ENCODE measurements at regions not wholly inside any gene's neighbourhood (a gene's known extent, or its start where the extent isn't known, plus 50 kb on each side); places are given as distances from the start of the nearest gene placed in this dataset.
A peak's percentile ranks its signal among the peaks of the same experiment; 100 is the strongest.

GRCh38 chr6:82588859-82589412 lies 225.3 kb downstream of the TPBG start:
- no peaks in the 10 kb centered on the region for H3K79me2 ChIP-seq (ENCODE audit: insufficient read depth, low read depth, low read length)
- DNase-seq (ENCODE audit: low spot score): no peak
- no peaks in the 10 kb centered on the region for H3K9me2 ChIP-seq (ENCODE audit: insufficient read depth, low read length)
- no peak overlapping the region for H3K27ac ChIP-seq (ENCODE audit: low read depth, low read length, poor library complexity, severe bottlenecking)
- POLR2A ChIA-PET: no interaction called here
- no peak overlapping the region for H3K4me2 ChIP-seq (ENCODE audit: low read length)
- no peaks in the 10 kb centered on the region for H3K36me3 ChIP-seq (ENCODE audit: insufficient read depth, low read length)
- intact Hi-C loops (cut with micrococcal nuclease; ENCODE audit: unreplicated experiment): no loop called here
- no peak overlapping the region for H2AFZ ChIP-seq (ENCODE audit: low read length)
- BruUV-seq (replicated peaks): no TSS peak
- no peaks in the 10 kb centered on the region for H3K9me3 ChIP-seq (ENCODE audit: low read length)
- no peaks in the 10 kb centered on the region for H4K20me1 ChIP-seq (ENCODE audit: insufficient read depth, low read length)
- TF ChIP-seq, protein P1, sequence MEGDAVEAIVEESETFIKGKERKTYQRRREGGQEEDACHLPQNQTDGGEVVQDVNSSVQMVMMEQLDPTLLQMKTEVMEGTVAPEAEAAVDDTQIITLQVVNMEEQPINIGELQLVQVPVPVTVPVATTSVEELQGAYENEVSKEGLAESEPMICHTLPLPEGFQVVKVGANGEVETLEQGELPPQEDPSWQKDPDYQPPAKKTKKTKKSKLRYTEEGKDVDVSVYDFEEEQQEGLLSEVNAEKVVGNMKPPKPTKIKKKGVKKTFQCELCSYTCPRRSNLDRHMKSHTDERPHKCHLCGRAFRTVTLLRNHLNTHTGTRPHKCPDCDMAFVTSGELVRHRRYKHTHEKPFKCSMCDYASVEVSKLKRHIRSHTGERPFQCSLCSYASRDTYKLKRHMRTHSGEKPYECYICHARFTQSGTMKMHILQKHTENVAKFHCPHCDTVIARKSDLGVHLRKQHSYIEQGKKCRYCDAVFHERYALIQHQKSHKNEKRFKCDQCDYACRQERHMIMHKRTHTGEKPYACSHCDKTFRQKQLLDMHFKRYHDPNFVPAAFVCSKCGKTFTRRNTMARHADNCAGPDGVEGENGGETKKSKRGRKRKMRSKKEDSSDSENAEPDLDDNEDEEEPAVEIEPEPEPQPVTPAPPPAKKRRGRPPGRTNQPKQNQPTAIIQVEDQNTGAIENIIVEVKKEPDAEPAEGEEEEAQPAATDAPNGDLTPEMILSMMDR (conservative IDR thresholded peaks at IDR 0.05; ENCODE audit: low read length): no peak
- TF ChIP-seq EZH2phosphoT487 (IDR thresholded peaks at IDR 0.05; ENCODE audit: borderline replicate concordance, low read depth, low read length): no peak
- H3K4me1 ChIP-seq (ENCODE audit: insufficient read depth, low read length, poor library complexity, severe bottlenecking): no peaks in the 10 kb centered on the region
- CTCF ChIA-PET (ENCODE audit: unreplicated experiment): no interaction called here
- H3K4me3 ChIP-seq (ENCODE audit: low read depth, low read length, poor library complexity, severe bottlenecking): no peak overlapping the region

GRCh38 chr6:82589509-82590206 lies 226.0 kb downstream of the TPBG start:
- CTCF ChIA-PET (ENCODE audit: unreplicated experiment): no interaction called here
- TF ChIP-seq EZH2phosphoT487 (IDR thresholded peaks at IDR 0.05; ENCODE audit: borderline replicate concordance, low read depth, low read length): no peak
- TF ChIP-seq, protein P1 (conservative IDR thresholded peaks at IDR 0.05; ENCODE audit: low read length): 0 out of 2 replicates have a peak, but pooled peaks have one; percentile 22
- no peaks in the 10 kb centered on the region for H3K4me1 ChIP-seq (ENCODE audit: insufficient read depth, low read length, poor library complexity, severe bottlenecking)
- no peak overlapping the region for H3K4me3 ChIP-seq (ENCODE audit: low read depth, low read length, poor library complexity, severe bottlenecking)
- DNase-seq (ENCODE audit: low spot score): peak; percentile 5
- POLR2A ChIA-PET: no interaction called here
- BruUV-seq (replicated peaks): no TSS peak
- no peak overlapping the region for H3K27ac ChIP-seq (ENCODE audit: low read depth, low read length, poor library complexity, severe bottlenecking)
- H3K9me3 ChIP-seq (ENCODE audit: low read length): no peaks in the 10 kb centered on the region
- no peaks in the 10 kb centered on the region for H3K36me3 ChIP-seq (ENCODE audit: insufficient read depth, low read length)
- intact Hi-C loops (cut with micrococcal nuclease; ENCODE audit: unreplicated experiment): no loop called here
- no peak overlapping the region for H3K4me2 ChIP-seq (ENCODE audit: low read length)
- H4K20me1 ChIP-seq (ENCODE audit: insufficient read depth, low read length): no peaks in the 10 kb centered on the region
- H3K9me2 ChIP-seq (ENCODE audit: insufficient read depth, low read length): no peaks in the 10 kb centered on the region
- H2AFZ ChIP-seq (ENCODE audit: low read length): no peak overlapping the region
- no peaks in the 10 kb centered on the region for H3K79me2 ChIP-seq (ENCODE audit: insufficient read depth, low read depth, low read length)

GRCh38 chr6:82597201-82597600 lies 233.6 kb downstream of the TPBG start:
- Histone ChIP-seq H3K27ac (ENCODE audit: low read depth, low read length, poor library complexity, severe bottlenecking) (no peak overlapping the region), H3K9me3 (ENCODE audit: low read length) (no peaks in the 10 kb centered on the region), H3K4me3 (ENCODE audit: low read depth, low read length, poor library complexity, severe bottlenecking) (no peak overlapping the region), H3K4me1 (ENCODE audit: insufficient read depth, low read length, poor library complexity, severe bottlenecking) (no peaks in the 10 kb centered on the region), H3K9me2 (ENCODE audit: insufficient read depth, low read length) (no peaks in the 10 kb centered on the region), H4K20me1 (ENCODE audit: insufficient read depth, low read length) (no peaks in the 10 kb centered on the region), H3K36me3 (ENCODE audit: insufficient read depth, low read length) (no peaks in the 10 kb centered on the region), H3K79me2 (ENCODE audit: insufficient read depth, low read depth, low read length) (no peaks in the 10 kb centered on the region), H2AFZ (ENCODE audit: low read length) (no peak overlapping the region), H3K4me2 (ENCODE audit: low read length) (no peak overlapping the region)
- no peak for DNase-seq (ENCODE audit: low spot score)
- TF ChIP-seq, protein P1 (conservative IDR thresholded peaks at IDR 0.05; ENCODE audit: low read length): no peak
- no peak for TF ChIP-seq EZH2phosphoT487 (IDR thresholded peaks at IDR 0.05; ENCODE audit: borderline replicate concordance, low read depth, low read length)
- ChIA-PET CTCF (ENCODE audit: unreplicated experiment) (no interaction called here), POLR2A (no interaction called here)
- intact Hi-C loops (cut with micrococcal nuclease; ENCODE audit: unreplicated experiment): no loop called here
- no TSS peak for BruUV-seq (replicated peaks)
